ENCODE measurements at regions not wholly inside any gene's neighbourhood (a gene's known extent, or its start where the extent isn't known, plus 50 kb on each side); places are given as distances from the start of the nearest gene placed in this dataset.

DNA sequence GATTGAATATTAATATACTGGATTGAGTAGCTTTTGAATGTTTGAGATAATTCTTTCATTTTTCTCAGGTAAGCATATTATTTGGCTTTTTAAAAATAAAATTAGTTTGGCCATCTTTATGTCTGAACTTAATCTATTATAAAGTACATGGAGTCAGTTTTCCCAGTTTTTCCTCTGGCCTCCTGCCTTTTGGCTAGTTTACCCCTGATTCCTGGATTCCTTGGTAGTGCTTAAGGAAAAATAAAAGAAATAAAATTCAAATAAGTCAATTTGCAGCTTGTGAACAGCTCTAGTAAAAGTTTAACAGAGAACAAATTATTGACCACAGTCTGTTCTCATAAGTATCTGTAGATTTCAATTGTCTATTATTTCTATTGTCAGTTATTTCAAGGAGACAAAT is 89.4 kb downstream of the COL6A6 start:
- no peaks in the 10 kb centered on the region for H3K79me2 ChIP-seq (ENCODE audit: low read length)
- H3K4me2 ChIP-seq (ENCODE audit: low read depth, low read length, poor library complexity, severe bottlenecking) = no peak overlapping the region
- no peak overlapping the region for H2AFZ ChIP-seq (ENCODE audit: low read length)
- H3K9me2 ChIP-seq (replicated peaks; ENCODE audit: insufficient read depth, low read length) = no peaks in the 10 kb centered on the region
- no peak overlapping the region for H3K9ac ChIP-seq (ENCODE audit: low read length)
- no peak overlapping the region for H3K27ac ChIP-seq (ENCODE audit: low read length)
- H3K4me3 ChIP-seq (ENCODE audit: low read length) = no peak overlapping the region
- H3K36me3 ChIP-seq (ENCODE audit: insufficient read depth, low read length) = no peaks in the 10 kb centered on the region
- H3K4me1 ChIP-seq (ENCODE audit: low read length) = no peaks in the 10 kb centered on the region
- DNase-seq = no peak
- no peaks in the 10 kb centered on the region for H4K20me1 ChIP-seq (ENCODE audit: insufficient read depth, low read depth, low read length)
- no peaks in the 10 kb centered on the region for H3K27me3 ChIP-seq (ENCODE audit: low read length)
- H3K9me3 ChIP-seq (ENCODE audit: low read length) = peaks cover 4% of the 10 kb centered on the region

GRCh38 chr3:130607553-130608154 is 90.7 kb downstream of the COL6A6 start:
- no peaks in the 10 kb centered on the region for H3K79me2 ChIP-seq (ENCODE audit: low read length)

GRCh38 chr3:130609166-130609979 is 92.4 kb downstream of the COL6A6 start:
- no peaks in the 10 kb centered on the region for H3K36me3 ChIP-seq (ENCODE audit: insufficient read depth, low read length)
- H3K27me3 ChIP-seq (ENCODE audit: low read length) = no peaks in the 10 kb centered on the region
- no peak overlapping the region for H3K9ac ChIP-seq (ENCODE audit: low read length)
- no peak for DNase-seq
- no peaks in the 10 kb centered on the region for H3K4me1 ChIP-seq (ENCODE audit: low read length)
- peaks cover 4% of the 10 kb centered on the region for H3K9me3 ChIP-seq (ENCODE audit: low read length)
- H2AFZ ChIP-seq (ENCODE audit: low read length) = no peak overlapping the region
- no peaks in the 10 kb centered on the region for H3K79me2 ChIP-seq (ENCODE audit: low read length)
- no peak overlapping the region for H3K4me3 ChIP-seq (ENCODE audit: low read length)
- no peak overlapping the region for H3K27ac ChIP-seq (ENCODE audit: low read length)
- H4K20me1 ChIP-seq (ENCODE audit: insufficient read depth, low read depth, low read length) = no peaks in the 10 kb centered on the region
- no peak overlapping the region for H3K4me2 ChIP-seq (ENCODE audit: low read depth, low read length, poor library complexity, severe bottlenecking)
- no peaks in the 10 kb centered on the region for H3K9me2 ChIP-seq (replicated peaks; ENCODE audit: insufficient read depth, low read length)

More at GRCh38 chr3:130607553-130608154, 90.7 kb downstream of the COL6A6 start:
- no peaks in the 10 kb centered on the region for H3K4me1 ChIP-seq (ENCODE audit: low read length)
- no peaks in the 10 kb centered on the region for H3K9me2 ChIP-seq (replicated peaks; ENCODE audit: insufficient read depth, low read length)
- H3K27me3 ChIP-seq (ENCODE audit: low read length) = no peaks in the 10 kb centered on the region
- H3K36me3 ChIP-seq (ENCODE audit: insufficient read depth, low read length) = no peaks in the 10 kb centered on the region
- H3K9me3 ChIP-seq (ENCODE audit: low read length) = peaks cover 4% of the 10 kb centered on the region
- H4K20me1 ChIP-seq (ENCODE audit: insufficient read depth, low read depth, low read length) = no peaks in the 10 kb centered on the region
- H2AFZ ChIP-seq (ENCODE audit: low read length) = no peak overlapping the region
- no peak overlapping the region for H3K4me3 ChIP-seq (ENCODE audit: low read length)
- H3K4me2 ChIP-seq (ENCODE audit: low read depth, low read length, poor library complexity, severe bottlenecking) = no peak overlapping the region
- no peak for DNase-seq
- H3K27ac ChIP-seq (ENCODE audit: low read length) = no peak overlapping the region
- no peak overlapping the region for H3K9ac ChIP-seq (ENCODE audit: low read length)

DNA sequence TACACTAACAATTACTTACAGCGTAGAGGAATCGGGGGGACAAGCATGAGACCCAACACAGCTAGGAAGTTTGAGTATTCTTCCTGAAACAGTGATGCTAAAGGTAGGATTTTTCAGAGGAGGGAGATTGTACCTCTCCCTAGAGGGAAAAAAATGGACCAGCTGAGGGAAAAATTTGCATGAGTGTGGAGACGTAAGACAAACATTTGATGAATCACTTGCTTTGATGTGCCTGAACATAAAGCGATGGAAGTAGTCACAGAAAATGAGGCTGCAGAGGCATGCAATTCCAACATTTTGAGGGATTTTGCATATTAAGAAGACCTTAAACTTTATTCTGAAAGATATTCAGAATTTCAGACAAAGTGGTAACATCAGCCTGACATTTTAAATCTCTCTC is 102.2 kb downstream of the COL6A6 start:
- Histone ChIP-seq H3K4me3 (ENCODE audit: low read length) (no peak overlapping the region), H3K9ac (ENCODE audit: low read length) (no peak overlapping the region), H3K79me2 (ENCODE audit: low read length) (no peaks in the 10 kb centered on the region), H3K27ac (ENCODE audit: low read length) (no peak overlapping the region), H3K9me3 (ENCODE audit: low read length) (no peaks in the 10 kb centered on the region), H3K4me1 (ENCODE audit: low read length) (no peaks in the 10 kb centered on the region), H3K9me2 (replicated peaks; ENCODE audit: insufficient read depth, low read length) (no peaks in the 10 kb centered on the region), H3K36me3 (ENCODE audit: insufficient read depth, low read length) (no peaks in the 10 kb centered on the region), H3K27me3 (ENCODE audit: low read length) (no peaks in the 10 kb centered on the region), H4K20me1 (ENCODE audit: insufficient read depth, low read depth, low read length) (no peaks in the 10 kb centered on the region), H3K4me2 (ENCODE audit: low read depth, low read length, poor library complexity, severe bottlenecking) (no peak overlapping the region), H2AFZ (ENCODE audit: low read length) (no peak overlapping the region)
- DNase-seq = no peak

- no peaks in the 10 kb centered on the region for H3K4me1 ChIP-seq (ENCODE audit: low read length)
These were observed 104.8 kb downstream of the COL6A6 start for GRCh38 chr3:130621824-130622223.

GRCh38 chr3:130626049-130626448 is 109.1 kb downstream of the COL6A6 start:
- no peak for DNase-seq
- Histone ChIP-seq H3K4me1 (ENCODE audit: low read length) (no peaks in the 10 kb centered on the region), H3K27me3 (ENCODE audit: low read length) (no peaks in the 10 kb centered on the region), H2AFZ (ENCODE audit: low read length) (no peak overlapping the region), H3K27ac (ENCODE audit: low read length) (no peak overlapping the region), H3K4me3 (ENCODE audit: low read length) (no peak overlapping the region), H3K9ac (ENCODE audit: low read length) (no peak overlapping the region), H4K20me1 (ENCODE audit: insufficient read depth, low read depth, low read length) (no peaks in the 10 kb centered on the region), H3K36me3 (ENCODE audit: insufficient read depth, low read length) (no peaks in the 10 kb centered on the region), H3K9me3 (ENCODE audit: low read length) (no peaks in the 10 kb centered on the region), H3K9me2 (replicated peaks; ENCODE audit: insufficient read depth, low read length) (no peaks in the 10 kb centered on the region), H3K4me2 (ENCODE audit: low read depth, low read length, poor library complexity, severe bottlenecking) (no peak overlapping the region), H3K79me2 (ENCODE audit: low read length) (no peaks in the 10 kb centered on the region)

More at GRCh38 chr3:130621824-130622223, 104.8 kb downstream of the COL6A6 start:
- no peak overlapping the region for H3K27ac ChIP-seq (ENCODE audit: low read length)
- H3K27me3 ChIP-seq (ENCODE audit: low read length) = no peaks in the 10 kb centered on the region
- no peak overlapping the region for H2AFZ ChIP-seq (ENCODE audit: low read length)
- no peaks in the 10 kb centered on the region for H3K79me2 ChIP-seq (ENCODE audit: low read length)
- DNase-seq = no peak
- no peaks in the 10 kb centered on the region for H4K20me1 ChIP-seq (ENCODE audit: insufficient read depth, low read depth, low read length)
- no peak overlapping the region for H3K4me2 ChIP-seq (ENCODE audit: low read depth, low read length, poor library complexity, severe bottlenecking)
- no peaks in the 10 kb centered on the region for H3K9me3 ChIP-seq (ENCODE audit: low read length)
- H3K9me2 ChIP-seq (replicated peaks; ENCODE audit: insufficient read depth, low read length) = no peaks in the 10 kb centered on the region
- H3K36me3 ChIP-seq (ENCODE audit: insufficient read depth, low read length) = no peaks in the 10 kb centered on the region
- H3K4me3 ChIP-seq (ENCODE audit: low read length) = no peak overlapping the region
- H3K9ac ChIP-seq (ENCODE audit: low read length) = no peak overlapping the region

GRCh38 chr3:130627143-130627855 is 110.3 kb downstream of the COL6A6 start:
- H3K4me3 ChIP-seq (ENCODE audit: low read length) = no peak overlapping the region
- no peaks in the 10 kb centered on the region for H3K79me2 ChIP-seq (ENCODE audit: low read length)
- H3K4me1 ChIP-seq (ENCODE audit: low read length) = no peaks in the 10 kb centered on the region
- H3K27me3 ChIP-seq (ENCODE audit: low read length) = no peaks in the 10 kb centered on the region
- H3K27ac ChIP-seq (ENCODE audit: low read length) = no peak overlapping the region
- H3K4me2 ChIP-seq (ENCODE audit: low read depth, low read length, poor library complexity, severe bottlenecking) = no peak overlapping the region
- H2AFZ ChIP-seq (ENCODE audit: low read length) = no peak overlapping the region
- no peak overlapping the region for H3K9ac ChIP-seq (ENCODE audit: low read length)
- H3K36me3 ChIP-seq (ENCODE audit: insufficient read depth, low read length) = no peaks in the 10 kb centered on the region
- no peaks in the 10 kb centered on the region for H4K20me1 ChIP-seq (ENCODE audit: insufficient read depth, low read depth, low read length)
- no peaks in the 10 kb centered on the region for H3K9me3 ChIP-seq (ENCODE audit: low read length)
- no peaks in the 10 kb centered on the region for H3K9me2 ChIP-seq (replicated peaks; ENCODE audit: insufficient read depth, low read length)
- no peak for DNase-seq

- H3K9me2 ChIP-seq (replicated peaks; ENCODE audit: insufficient read depth, low read length) = no peaks in the 10 kb centered on the region
- H3K27ac ChIP-seq (ENCODE audit: low read length) = no peak overlapping the region
- H3K4me1 ChIP-seq (ENCODE audit: low read length) = no peaks in the 10 kb centered on the region
- H3K36me3 ChIP-seq (ENCODE audit: insufficient read depth, low read length) = no peaks in the 10 kb centered on the region
- no peak overlapping the region for H2AFZ ChIP-seq (ENCODE audit: low read length)
- H3K27me3 ChIP-seq (ENCODE audit: low read length) = no peaks in the 10 kb centered on the region
- H3K9ac ChIP-seq (ENCODE audit: low read length) = no peak overlapping the region
- H3K4me3 ChIP-seq (ENCODE audit: low read length) = no peak overlapping the region
- no peaks in the 10 kb centered on the region for H4K20me1 ChIP-seq (ENCODE audit: insufficient read depth, low read depth, low read length)
- H3K79me2 ChIP-seq (ENCODE audit: low read length) = no peaks in the 10 kb centered on the region
- H3K4me2 ChIP-seq (ENCODE audit: low read depth, low read length, poor library complexity, severe bottlenecking) = no peak overlapping the region
- DNase-seq = no peak
- H3K9me3 ChIP-seq (ENCODE audit: low read length) = no peaks in the 10 kb centered on the region
These were observed 110.9 kb downstream of the COL6A6 start for GRCh38 chr3:130627882-130628281.

All from Karpas-422 (cell line).